Limb (tissue), 2 donors: ENCODE measurements at regions not wholly inside any gene's neighbourhood (a gene's known extent, or its start where the extent isn't known, plus 50 kb on each side); places are given as distances from the start of the nearest gene placed in this dataset.

Source experiments
- DNase-seq, 2 donors: peaks; one replicate each; pipeline ENCODE4 v3.0.0-alpha.2; 2016; ENCODE audit errors: extremely low spot score in 2 of 2

GRCh38 chr16:85337910-85338637 is 225.8 kb upstream of the CIBAR2 start:
- no peak for DNase-seq

- DNase-seq, result no peak
These were observed 226.3 kb upstream of the CIBAR2 start for GRCh38 chr16:85338638-85338982.

- DNase-seq, result no peak
These were observed 226.9 kb upstream of the CIBAR2 start for GRCh38 chr16:85338989-85339685.

- no peak for DNase-seq
These were observed 229.9 kb upstream of the CIBAR2 start for GRCh38 chr16:85341972-85342695.

- no peak for DNase-seq
These were observed 232.3 kb upstream of the CIBAR2 start for GRCh38 chr16:85344502-85345128.

GRCh38 chr16:85345129-85345639 is 232.9 kb upstream of the CIBAR2 start:
- no peak for DNase-seq

GRCh38 chr16:85346404-85347212 is 234.3 kb upstream of the CIBAR2 start:
- no peak for DNase-seq

- DNase-seq, result no peak
These were observed 234.9 kb upstream of the CIBAR2 start for GRCh38 chr16:85347213-85347591.

- no peak for DNase-seq
These were observed 236.0 kb upstream of the CIBAR2 start for GRCh38 chr16:85348065-85348840.

GRCh38 chr16:85348911-85349334 is 236.7 kb upstream of the CIBAR2 start:
- DNase-seq, result peak in 1 of 2 donors; percentile 62

- DNase-seq, result peak in 1 of 2 donors; percentile 61
These were observed 237.3 kb upstream of the CIBAR2 start for GRCh38 chr16:85349365-85350145.

GRCh38 chr16:85350146-85350728 is 238.0 kb upstream of the CIBAR2 start:
- DNase-seq, result no peak

- peak; percentile 78 to 86 for DNase-seq
These were observed 238.7 kb upstream of the CIBAR2 start for GRCh38 chr16:85350973-85351372.

GRCh38 chr16:85353013-85353412 is 240.7 kb upstream of the CIBAR2 start:
- no peak for DNase-seq

- DNase-seq, result no peak
These were observed 241.8 kb upstream of the CIBAR2 start for GRCh38 chr16:85353839-85354685.

- DNase-seq, result peak in 1 of 2 donors; percentile 74
These were observed 242.6 kb upstream of the CIBAR2 start for GRCh38 chr16:85354686-85355514.

- no peak for DNase-seq
These were observed 243.2 kb upstream of the CIBAR2 start for GRCh38 chr16:85355515-85355837.
